ENCODE measurements at regions not wholly inside any gene's neighbourhood (a gene's known extent, or its start where the extent isn't known, plus 50 kb on each side); places are given as distances from the start of the nearest gene placed in this dataset.

DNA sequence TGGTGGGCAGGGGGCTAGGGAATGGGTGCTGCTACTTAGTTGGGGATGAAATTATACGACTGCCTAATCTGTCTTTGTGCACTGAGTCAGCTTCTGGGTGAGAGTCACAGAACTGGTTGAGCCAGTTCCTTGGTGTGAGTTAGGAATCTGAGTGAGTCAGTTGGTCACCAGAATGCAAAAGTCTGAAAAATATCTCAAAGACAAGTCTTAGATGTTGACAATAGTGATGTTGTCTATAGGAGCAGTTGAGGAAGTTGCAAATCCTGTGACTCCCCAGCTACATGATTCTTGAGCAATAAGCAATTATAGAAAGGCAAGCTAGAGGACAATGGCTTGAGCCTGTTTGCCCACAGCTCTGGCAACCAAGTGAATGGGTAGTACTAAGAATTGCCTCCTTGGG is 399.2 kb downstream of the CNTNAP4 start:
- no peak overlapping the region for H3K4me2 ChIP-seq
- H3K79me2 ChIP-seq = no peaks in the 10 kb centered on the region
- TF ChIP-seq EZH2 (IDR thresholded peaks at IDR 0.05; ENCODE audit: borderline replicate concordance) = no peak
- no peak for TF ChIP-seq EZH2phosphoT487 (IDR thresholded peaks at IDR 0.05; ENCODE audit: low read depth, severe bottlenecking, unreplicated experiment)
- TF ChIP-seq CTCF (IDR thresholded peaks at IDR 0.05; ENCODE audit: poor library complexity) = no peak
- no peaks in the 10 kb centered on the region for H3K9me2 ChIP-seq (replicated peaks; ENCODE audit: insufficient read depth)
- H3K27me3 ChIP-seq = no peaks in the 10 kb centered on the region
- no peaks in the 10 kb centered on the region for H3K4me1 ChIP-seq (ENCODE audit: insufficient read depth)
- WGBS (ENCODE audit: low lambda C conversion rate, missing lambda C conversion rate) = 38% methylated on average over 1 of the region's 1 CpG
- H3K4me3 ChIP-seq = no peak overlapping the region
- H3K27ac ChIP-seq = peak overlapping the region; percentile 54
- no peaks in the 10 kb centered on the region for H4K20me1 ChIP-seq (ENCODE audit: insufficient read depth, poor library complexity, severe bottlenecking)
- H3K9me3 ChIP-seq (ENCODE audit: low read depth) = no peaks in the 10 kb centered on the region
- peak; percentile 64 for DNase-seq (ENCODE audit: low spot score)
- H3K36me3 ChIP-seq (replicated peaks; ENCODE audit: insufficient read depth, low read depth) = no peaks in the 10 kb centered on the region
- no peak overlapping the region for H2AFZ ChIP-seq

DNA sequence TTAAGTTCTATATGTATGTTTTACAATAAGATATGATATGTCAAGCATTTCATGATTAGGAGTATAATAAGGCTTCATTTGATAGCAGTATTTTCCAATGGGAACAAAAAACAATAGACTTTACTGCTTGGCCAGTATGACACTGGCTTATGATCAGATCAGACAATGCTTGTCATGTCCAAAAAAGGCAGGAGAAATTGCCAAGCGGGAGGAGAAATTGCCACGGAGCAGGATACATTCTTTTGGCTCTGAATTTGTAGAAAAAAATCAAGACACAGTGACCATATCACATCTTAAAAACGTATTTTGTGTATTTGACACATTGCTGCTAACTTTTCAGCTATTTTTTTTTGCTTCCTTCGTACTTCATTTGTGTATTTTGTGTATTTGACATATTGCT is 404.1 kb downstream of the CNTNAP4 start:
- DNase-seq (ENCODE audit: low spot score) = no peak
- Histone ChIP-seq H3K4me1 (ENCODE audit: insufficient read depth) (no peaks in the 10 kb centered on the region), H3K4me2 (no peak overlapping the region), H3K4me3 (no peak overlapping the region), H3K9me2 (replicated peaks; ENCODE audit: insufficient read depth) (no peaks in the 10 kb centered on the region), H3K9me3 (ENCODE audit: low read depth) (no peaks in the 10 kb centered on the region), H3K36me3 (replicated peaks; ENCODE audit: insufficient read depth, low read depth) (no peaks in the 10 kb centered on the region), H2AFZ (no peak overlapping the region), H3K79me2 (no peaks in the 10 kb centered on the region), H4K20me1 (ENCODE audit: insufficient read depth, poor library complexity, severe bottlenecking) (no peaks in the 10 kb centered on the region), H3K27me3 (no peaks in the 10 kb centered on the region), H3K27ac (no peak overlapping the region)
- TF ChIP-seq CTCF (IDR thresholded peaks at IDR 0.05; ENCODE audit: poor library complexity) (no peak), EZH2phosphoT487 (IDR thresholded peaks at IDR 0.05; ENCODE audit: low read depth, severe bottlenecking, unreplicated experiment) (no peak), EZH2 (IDR thresholded peaks at IDR 0.05; ENCODE audit: borderline replicate concordance) (no peak)
- 88% methylated on average over 4 of the region's 4 CpGs for WGBS (ENCODE audit: low lambda C conversion rate, missing lambda C conversion rate)

- DNase-seq (ENCODE audit: low spot score) = no peak
- Histone ChIP-seq H4K20me1 (ENCODE audit: insufficient read depth, poor library complexity, severe bottlenecking) (no peaks in the 10 kb centered on the region), H3K4me3 (no peak overlapping the region), H3K4me2 (no peak overlapping the region), H3K9me3 (ENCODE audit: low read depth) (no peaks in the 10 kb centered on the region), H3K27ac (no peak overlapping the region), H3K79me2 (no peaks in the 10 kb centered on the region), H3K4me1 (ENCODE audit: insufficient read depth) (no peaks in the 10 kb centered on the region), H3K36me3 (replicated peaks; ENCODE audit: insufficient read depth, low read depth) (no peaks in the 10 kb centered on the region), H2AFZ (no peak overlapping the region), H3K27me3 (no peaks in the 10 kb centered on the region), H3K9me2 (replicated peaks; ENCODE audit: insufficient read depth) (no peaks in the 10 kb centered on the region)
- no peak for TF ChIP-seq EZH2phosphoT487 (IDR thresholded peaks at IDR 0.05; ENCODE audit: low read depth, severe bottlenecking, unreplicated experiment)
- no peak for TF ChIP-seq EZH2 (IDR thresholded peaks at IDR 0.05; ENCODE audit: borderline replicate concordance)
- TF ChIP-seq CTCF (IDR thresholded peaks at IDR 0.05; ENCODE audit: poor library complexity) = no peak
- 39% methylated on average over 4 of the region's 4 CpGs for WGBS (ENCODE audit: low lambda C conversion rate, missing lambda C conversion rate)
These were observed 405.9 kb downstream of the CNTNAP4 start for GRCh38 chr16:76683051-76683450.

DNA sequence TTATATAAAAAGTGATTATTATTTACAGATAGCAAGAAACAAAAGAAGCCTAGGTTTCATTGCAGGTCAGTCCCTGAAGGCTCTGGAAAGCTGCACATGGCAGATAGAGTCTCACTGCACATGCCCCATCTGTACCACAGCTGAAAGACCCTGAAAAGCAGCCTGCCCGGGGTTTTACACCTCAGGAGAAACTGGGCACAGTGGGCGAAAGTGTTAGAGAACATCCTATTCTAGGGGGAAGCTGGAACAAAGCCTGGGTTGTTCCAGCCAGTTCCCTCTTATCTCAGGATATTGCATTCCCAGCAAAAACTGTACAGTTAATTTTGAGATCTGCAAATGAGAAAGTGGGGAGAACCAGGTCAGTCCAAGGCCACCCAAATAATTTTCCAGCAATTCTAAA is 419.7 kb downstream of the CNTNAP4 start:
- no peak for DNase-seq (ENCODE audit: low spot score)
- Histone ChIP-seq H3K27me3 (no peaks in the 10 kb centered on the region), H2AFZ (no peak overlapping the region), H3K9me3 (ENCODE audit: low read depth) (no peaks in the 10 kb centered on the region), H3K36me3 (replicated peaks; ENCODE audit: insufficient read depth, low read depth) (no peaks in the 10 kb centered on the region), H4K20me1 (ENCODE audit: insufficient read depth, poor library complexity, severe bottlenecking) (no peaks in the 10 kb centered on the region), H3K4me2 (no peak overlapping the region), H3K79me2 (no peaks in the 10 kb centered on the region), H3K27ac (no peak overlapping the region), H3K4me1 (ENCODE audit: insufficient read depth) (no peaks in the 10 kb centered on the region), H3K4me3 (no peak overlapping the region), H3K9me2 (replicated peaks; ENCODE audit: insufficient read depth) (no peaks in the 10 kb centered on the region)
- no peak for TF ChIP-seq CTCF (IDR thresholded peaks at IDR 0.05; ENCODE audit: poor library complexity)
- no peak for TF ChIP-seq EZH2 (IDR thresholded peaks at IDR 0.05; ENCODE audit: borderline replicate concordance)
- TF ChIP-seq EZH2phosphoT487 (IDR thresholded peaks at IDR 0.05; ENCODE audit: low read depth, severe bottlenecking, unreplicated experiment) = no peak
- WGBS (ENCODE audit: low lambda C conversion rate, missing lambda C conversion rate) = 78% methylated on average over 2 of the region's 2 CpGs

Data from hepatocyte (in vitro differentiated cells).